ENCODE measurements at regions not wholly inside any gene's neighbourhood (a gene's known extent, or its start where the extent isn't known, plus 50 kb on each side); places are given as distances from the start of the nearest gene placed in this dataset.

- no peak for TF ChIP-seq CTCF (IDR thresholded peaks at IDR 0.05)
- no peak for TF ChIP-seq POLR2A (IDR thresholded peaks at IDR 0.05)
These were observed 653.7 kb downstream of the CCDC171 start for GRCh38 chr9:16206518-16206917.
